ENCODE measurements at regions not wholly inside any gene's neighbourhood (a gene's known extent, or its start where the extent isn't known, plus 50 kb on each side); places are given as distances from the start of the nearest gene placed in this dataset.

- Histone ChIP-seq H3K27me3 (no peaks in the 10 kb centered on the region), H3K36me3 (no peaks in the 10 kb centered on the region), H3K4me1 (no peaks in the 10 kb centered on the region), H3K4me3 (no peak overlapping the region), H3K9me3 (no peaks in the 10 kb centered on the region), H3K27ac (no peak overlapping the region)
- DNase-seq (ENCODE audit: low spot score in 2 of 2), result no peak
- 98% methylated on average over 3 of the region's 3 CpGs for WGBS
- no peak for TF ChIP-seq EP300 (IDR thresholded peaks at IDR 0.05)
- TF ChIP-seq POLR2A (IDR thresholded peaks at IDR 0.05), result no peak
- TF ChIP-seq POLR2AphosphoS5 (IDR thresholded peaks at IDR 0.05), result no peak
- no peak for TF ChIP-seq CTCF (IDR thresholded peaks at IDR 0.05)
These were observed 304.7 kb upstream of the USP25 start for GRCh38 chr21:15425049-15425448.

GRCh38 chr21:15430023-15430422 is 299.8 kb upstream of the USP25 start:
- no peak for DNase-seq (ENCODE audit: low spot score in 2 of 2)
- H3K27me3 ChIP-seq, result no peaks in the 10 kb centered on the region
- no peaks in the 10 kb centered on the region for H3K36me3 ChIP-seq
- no peak overlapping the region for H3K27ac ChIP-seq
- 41% methylated on average over 2 of the region's 2 CpGs for WGBS
- TF ChIP-seq POLR2A (IDR thresholded peaks at IDR 0.05) (no peak), POLR2AphosphoS5 (IDR thresholded peaks at IDR 0.05) (no peak)
- H3K4me3 ChIP-seq, result no peak overlapping the region
- H3K4me1 ChIP-seq, result peaks cover 6% of the 10 kb centered on the region
- no peaks in the 10 kb centered on the region for H3K9me3 ChIP-seq

- H3K27me3 ChIP-seq, result no peaks in the 10 kb centered on the region
- H3K4me1 ChIP-seq, result peaks cover 6% of the 10 kb centered on the region
- H3K4me3 ChIP-seq, result no peak overlapping the region
- no peaks in the 10 kb centered on the region for H3K9me3 ChIP-seq
- 40% methylated on average over 3 of the region's 3 CpGs for WGBS
- no peak overlapping the region for H3K27ac ChIP-seq
- H3K36me3 ChIP-seq, result no peaks in the 10 kb centered on the region
- DNase-seq (ENCODE audit: low spot score in 2 of 2), result no peak
- TF ChIP-seq EP300 (IDR thresholded peaks at IDR 0.05) (no peak), CTCF (IDR thresholded peaks at IDR 0.05) (no peak), POLR2AphosphoS5 (IDR thresholded peaks at IDR 0.05) (no peak), POLR2A (IDR thresholded peaks at IDR 0.05) (no peak)
These were observed 299.2 kb upstream of the USP25 start for GRCh38 chr21:15430577-15430976.

- Histone ChIP-seq H3K36me3 (no peaks in the 10 kb centered on the region), H3K27ac (no peak overlapping the region), H3K4me3 (no peak overlapping the region), H3K27me3 (no peaks in the 10 kb centered on the region), H3K4me1 (peaks cover 6% of the 10 kb centered on the region), H3K9me3 (no peaks in the 10 kb centered on the region)
- TF ChIP-seq POLR2AphosphoS5 (IDR thresholded peaks at IDR 0.05) (no peak), EP300 (IDR thresholded peaks at IDR 0.05) (no peak), POLR2A (IDR thresholded peaks at IDR 0.05) (no peak), CTCF (IDR thresholded peaks at IDR 0.05) (no peak)
- DNase-seq (ENCODE audit: low spot score in 2 of 2), result no peak
- 100% methylated on average over 1 of the region's 1 CpG for WGBS
These were observed 298.7 kb upstream of the USP25 start for GRCh38 chr21:15431053-15431452.

- TF ChIP-seq POLR2A (IDR thresholded peaks at IDR 0.05) (no peak), EP300 (IDR thresholded peaks at IDR 0.05) (no peak), CTCF (IDR thresholded peaks at IDR 0.05) (no peak), POLR2AphosphoS5 (IDR thresholded peaks at IDR 0.05) (no peak)
- WGBS, result 81% methylated on average over 4 of the region's 4 CpGs
- no peaks in the 10 kb centered on the region for H3K27me3 ChIP-seq
- H3K4me3 ChIP-seq, result no peak overlapping the region
- no peaks in the 10 kb centered on the region for H3K36me3 ChIP-seq
- H3K27ac ChIP-seq, result no peak overlapping the region
- no peaks in the 10 kb centered on the region for H3K9me3 ChIP-seq
- no peak for DNase-seq (ENCODE audit: low spot score in 2 of 2)
- peaks cover 6% of the 10 kb centered on the region for H3K4me1 ChIP-seq
These were observed 296.7 kb upstream of the USP25 start for GRCh38 chr21:15433091-15433490.

All from suprapubic skin (tissue), 4 donors.